ENCODE measurements at regions not wholly inside any gene's neighbourhood (a gene's known extent, or its start where the extent isn't known, plus 50 kb on each side); places are given as distances from the start of the nearest gene placed in this dataset.

GRCh38 chr6:134680021-134680420 is 269.9 kb downstream of the ALDH8A1 start:
- no peaks in the 10 kb centered on the region for H3K9me2 ChIP-seq (ENCODE audit: insufficient read depth)
- intact Hi-C loops (cut with micrococcal nuclease; ENCODE audit: unreplicated experiment) = no loop called here
- no peak overlapping the region for H3K4me3 ChIP-seq
- no peaks in the 10 kb centered on the region for H3F3A ChIP-seq (ENCODE audit: insufficient read depth, low read depth)
- no peaks in the 10 kb centered on the region for H3K27me3 ChIP-seq (ENCODE audit: insufficient read depth, low read depth)
- H3K4me1 ChIP-seq (replicated peaks; ENCODE audit: insufficient read depth) = peaks cover 6% of the 10 kb centered on the region
- H3K27ac ChIP-seq = no peak overlapping the region
- POLR2A ChIA-PET (ENCODE audit: unreplicated experiment) = interaction anchor here (0.5 to 0.7 kb wide), 2 partner anchors 84 to 110 kb away, joined by 4 to 6 read pairs; no protein-coding TSS in a partner anchor
- no peaks in the 10 kb centered on the region for H3K36me3 ChIP-seq (ENCODE audit: low read depth)
- DNase-seq = no peak
- TF ChIP-seq, protein P1, sequence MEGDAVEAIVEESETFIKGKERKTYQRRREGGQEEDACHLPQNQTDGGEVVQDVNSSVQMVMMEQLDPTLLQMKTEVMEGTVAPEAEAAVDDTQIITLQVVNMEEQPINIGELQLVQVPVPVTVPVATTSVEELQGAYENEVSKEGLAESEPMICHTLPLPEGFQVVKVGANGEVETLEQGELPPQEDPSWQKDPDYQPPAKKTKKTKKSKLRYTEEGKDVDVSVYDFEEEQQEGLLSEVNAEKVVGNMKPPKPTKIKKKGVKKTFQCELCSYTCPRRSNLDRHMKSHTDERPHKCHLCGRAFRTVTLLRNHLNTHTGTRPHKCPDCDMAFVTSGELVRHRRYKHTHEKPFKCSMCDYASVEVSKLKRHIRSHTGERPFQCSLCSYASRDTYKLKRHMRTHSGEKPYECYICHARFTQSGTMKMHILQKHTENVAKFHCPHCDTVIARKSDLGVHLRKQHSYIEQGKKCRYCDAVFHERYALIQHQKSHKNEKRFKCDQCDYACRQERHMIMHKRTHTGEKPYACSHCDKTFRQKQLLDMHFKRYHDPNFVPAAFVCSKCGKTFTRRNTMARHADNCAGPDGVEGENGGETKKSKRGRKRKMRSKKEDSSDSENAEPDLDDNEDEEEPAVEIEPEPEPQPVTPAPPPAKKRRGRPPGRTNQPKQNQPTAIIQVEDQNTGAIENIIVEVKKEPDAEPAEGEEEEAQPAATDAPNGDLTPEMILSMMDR (conservative IDR thresholded peaks at IDR 0.05) = no peak
- no peak for TF ChIP-seq EZH2 (IDR thresholded peaks at IDR 0.05; ENCODE audit: low read depth)
- no peaks in the 10 kb centered on the region for H3K9me3 ChIP-seq (ENCODE audit: insufficient read depth, low read depth)
- CTCF ChIA-PET = no interaction called here
- no peaks in the 10 kb centered on the region for H4K20me1 ChIP-seq (ENCODE audit: insufficient read depth)
- no peaks in the 10 kb centered on the region for H3K79me2 ChIP-seq (ENCODE audit: low read depth)
- BruUV-seq (replicated peaks) = no TSS peak
- no peak overlapping the region for H3K4me2 ChIP-seq
- no peak overlapping the region for H2AFZ ChIP-seq

DNA sequence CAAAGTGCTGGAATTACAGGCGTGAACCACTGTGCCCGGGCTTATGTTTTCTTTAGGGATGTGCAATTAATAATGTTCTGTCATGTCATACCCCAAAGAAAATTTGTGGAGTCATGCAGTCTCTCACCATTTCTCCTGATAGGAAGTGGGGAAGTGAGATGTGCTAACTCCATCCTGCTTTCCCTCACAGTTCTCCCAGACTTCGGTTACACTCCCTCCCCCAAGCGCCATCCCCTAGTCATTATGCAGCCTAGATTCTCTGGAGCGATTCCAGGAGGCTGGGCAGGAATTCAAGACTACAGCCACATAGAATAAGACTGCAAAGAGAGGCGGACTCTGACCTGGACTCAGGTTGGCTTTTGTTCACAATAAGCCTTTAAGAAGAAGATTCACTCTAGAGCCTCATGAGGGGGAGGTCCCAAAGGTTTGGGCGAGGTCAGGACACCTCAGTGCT is 271.4 kb downstream of the ALDH8A1 start:
- Histone ChIP-seq H3F3A (ENCODE audit: insufficient read depth, low read depth) (no peaks in the 10 kb centered on the region), H3K36me3 (ENCODE audit: low read depth) (no peaks in the 10 kb centered on the region), H3K79me2 (ENCODE audit: low read depth) (no peaks in the 10 kb centered on the region), H3K4me3 (no peak overlapping the region), H3K9me2 (ENCODE audit: insufficient read depth) (no peaks in the 10 kb centered on the region), H3K27me3 (ENCODE audit: insufficient read depth, low read depth) (no peaks in the 10 kb centered on the region), H3K4me2 (no peak overlapping the region), H3K9me3 (ENCODE audit: insufficient read depth, low read depth) (no peaks in the 10 kb centered on the region), H2AFZ (no peak overlapping the region), H4K20me1 (ENCODE audit: insufficient read depth) (no peaks in the 10 kb centered on the region), H3K4me1 (replicated peaks; ENCODE audit: insufficient read depth) (peaks cover 4% of the 10 kb centered on the region; the same call in 1 of the 2 replicates), H3K27ac (no peak overlapping the region)
- BruUV-seq (replicated peaks) = no TSS peak
- TF ChIP-seq, protein P1 (conservative IDR thresholded peaks at IDR 0.05) = no peak
- TF ChIP-seq EZH2 (IDR thresholded peaks at IDR 0.05; ENCODE audit: low read depth) = no peak
- intact Hi-C loops (cut with micrococcal nuclease; ENCODE audit: unreplicated experiment) = no loop called here
- CTCF ChIA-PET = no interaction called here
- POLR2A ChIA-PET (ENCODE audit: unreplicated experiment) = no interaction called here
- no peak for DNase-seq

- no peaks in the 10 kb centered on the region for H3K36me3 ChIP-seq (ENCODE audit: low read depth)
- ChIA-PET POLR2A (ENCODE audit: unreplicated experiment) (no interaction called here), CTCF (no interaction called here)
- BruUV-seq (replicated peaks) = no TSS peak
- H4K20me1 ChIP-seq (ENCODE audit: insufficient read depth) = no peaks in the 10 kb centered on the region
- intact Hi-C loops (cut with micrococcal nuclease; ENCODE audit: unreplicated experiment) = no loop called here
- no peaks in the 10 kb centered on the region for H3K9me2 ChIP-seq (ENCODE audit: insufficient read depth)
- no peak overlapping the region for H3K4me2 ChIP-seq
- H3K79me2 ChIP-seq (ENCODE audit: low read depth) = no peaks in the 10 kb centered on the region
- H3F3A ChIP-seq (ENCODE audit: insufficient read depth, low read depth) = no peaks in the 10 kb centered on the region
- H3K9me3 ChIP-seq (ENCODE audit: insufficient read depth, low read depth) = no peaks in the 10 kb centered on the region
- no peak overlapping the region for H3K4me3 ChIP-seq
- no peak for TF ChIP-seq EZH2 (IDR thresholded peaks at IDR 0.05; ENCODE audit: low read depth)
- TF ChIP-seq, protein P1 (conservative IDR thresholded peaks at IDR 0.05) = no peak
- no peaks in the 10 kb centered on the region for H3K27me3 ChIP-seq (ENCODE audit: insufficient read depth, low read depth)
- peaks cover 7% of the 10 kb centered on the region; the same call in 1 of the 2 replicates for H3K4me1 ChIP-seq (replicated peaks; ENCODE audit: insufficient read depth)
- no peak overlapping the region for H3K27ac ChIP-seq
- no peak overlapping the region for H2AFZ ChIP-seq
- no peak for DNase-seq
Measured at GRCh38 chr6:134676307-134677281, 273.3 kb downstream of the ALDH8A1 start.
